Brain pericyte (primary cell): ENCODE measurements at regions not wholly inside any gene's neighbourhood (a gene's known extent, or its start where the extent isn't known, plus 50 kb on each side); places are given as distances from the start of the nearest gene placed in this dataset.

Experiments used
- DNase-seq: peaks from one replicate; pipeline ENCODE4 v3.0.0-alpha.2; 2012; ENCODE audit warnings: low read depth, low spot score

DNA sequence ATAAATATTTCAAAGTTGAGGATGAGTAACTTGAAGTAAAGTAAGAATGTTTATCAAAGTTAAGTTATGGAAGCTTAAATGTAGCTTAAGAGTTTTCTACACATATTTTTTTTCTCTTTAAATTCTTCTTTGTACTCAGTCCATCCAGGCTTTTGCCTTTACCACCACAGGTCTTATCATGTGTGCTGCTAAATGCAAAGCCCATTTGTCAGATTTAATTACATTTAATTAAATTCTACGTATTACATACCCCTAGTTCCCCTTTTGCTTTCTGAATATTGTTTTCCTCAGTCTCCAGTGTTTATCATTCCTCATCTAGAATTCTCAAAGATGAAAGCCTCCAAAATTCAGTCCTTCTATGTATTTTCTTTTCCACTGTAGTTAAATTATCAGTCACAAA, 1841.9 kb downstream of the EFNA5 start:
- no peak for DNase-seq

DNA sequence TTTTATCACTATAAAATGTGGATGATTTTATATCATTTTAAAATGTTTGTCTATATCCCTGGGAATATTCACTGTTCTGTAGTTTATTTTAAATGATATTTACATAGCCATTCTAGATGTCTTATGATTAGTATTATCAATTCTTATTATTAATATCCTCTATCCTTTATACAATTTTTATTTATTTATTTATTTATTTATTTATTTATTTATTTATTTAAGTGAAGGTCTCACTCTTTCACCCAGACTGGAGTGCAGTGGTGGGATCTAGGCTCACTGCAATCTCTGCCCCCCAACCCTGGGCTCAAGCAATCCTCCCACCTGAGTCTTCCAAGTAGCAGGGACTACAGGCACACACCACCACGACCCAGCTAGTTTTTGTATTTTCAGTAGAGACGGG, 1848.9 kb downstream of the EFNA5 start:
- DNase-seq = no peak

DNA sequence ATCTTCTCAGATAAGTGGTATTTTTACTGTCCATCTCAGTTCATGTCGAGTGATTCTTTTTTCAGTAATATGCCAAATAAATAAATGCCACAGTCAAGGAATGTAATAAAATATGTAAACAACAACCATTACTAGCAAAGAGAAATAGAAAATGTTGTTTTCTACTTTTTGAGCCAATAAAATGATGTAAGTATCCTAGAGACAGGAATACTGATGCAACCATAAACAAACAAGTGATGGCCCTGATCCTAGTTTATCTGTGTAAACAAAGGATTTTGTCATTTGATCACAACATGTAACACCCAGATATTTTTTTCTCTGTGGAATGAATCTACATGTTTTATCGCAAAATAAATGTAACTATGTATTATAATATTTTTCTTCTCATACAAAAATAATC, 1852.8 kb downstream of the EFNA5 start:
- DNase-seq = no peak

DNA sequence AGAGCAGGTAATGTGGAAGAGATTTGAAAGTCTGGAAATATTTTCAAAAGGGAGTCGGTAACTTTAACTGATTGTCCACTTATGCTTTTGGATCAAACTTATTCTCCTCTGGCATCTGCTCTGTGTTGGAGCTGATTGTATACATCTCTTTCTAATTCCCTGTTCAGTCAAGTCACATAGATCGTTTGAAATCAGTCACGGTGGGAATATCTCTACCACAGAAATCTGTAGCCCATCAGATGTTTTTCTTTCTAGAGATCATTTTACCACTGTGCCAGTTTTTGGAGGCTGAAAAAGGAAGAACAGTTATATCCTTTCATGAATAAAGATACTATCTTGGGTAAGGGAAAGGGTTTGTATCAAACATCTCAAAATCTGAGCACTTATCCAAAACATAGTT, 1853.3 kb downstream of the EFNA5 start:
- no peak for DNase-seq

DNA sequence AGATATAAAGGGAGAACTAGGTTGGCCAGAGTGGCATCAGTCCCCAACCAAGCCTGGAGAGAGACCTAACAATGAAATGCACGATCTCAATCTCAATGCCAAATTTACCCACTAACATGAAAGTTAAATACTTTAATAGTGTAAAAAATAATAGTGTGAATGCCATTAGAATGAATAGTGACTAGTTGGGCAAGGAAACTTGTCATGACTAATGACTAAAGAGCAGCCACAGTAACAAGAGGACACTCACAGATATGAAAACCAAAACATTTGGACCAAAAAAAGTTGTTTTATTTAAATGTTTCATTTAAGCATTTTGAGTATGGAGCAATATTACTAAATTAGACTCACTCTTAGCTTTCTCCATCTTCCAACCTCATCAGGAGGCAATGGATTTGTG, 1853.8 kb downstream of the EFNA5 start:
- DNase-seq = no peak

DNA sequence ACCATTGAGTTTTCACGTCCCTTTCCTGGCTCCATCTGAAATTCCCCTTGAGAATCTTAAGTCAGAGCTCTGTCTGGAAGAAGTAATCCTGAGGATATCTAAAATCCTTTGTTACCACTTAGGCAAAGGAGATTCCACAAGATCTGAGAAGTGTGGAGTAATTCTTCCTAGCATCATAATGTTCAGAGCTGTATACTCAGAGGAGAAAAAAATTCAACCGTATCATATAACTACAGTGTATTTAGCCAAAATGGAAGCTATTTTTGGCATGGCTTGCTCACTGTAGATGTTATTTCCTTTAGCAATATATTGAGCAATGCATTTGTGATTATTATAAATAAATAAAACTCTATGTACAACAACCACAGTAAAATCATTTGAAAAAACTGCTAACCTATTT, 1858.4 kb downstream of the EFNA5 start:
- no peak for DNase-seq

DNA sequence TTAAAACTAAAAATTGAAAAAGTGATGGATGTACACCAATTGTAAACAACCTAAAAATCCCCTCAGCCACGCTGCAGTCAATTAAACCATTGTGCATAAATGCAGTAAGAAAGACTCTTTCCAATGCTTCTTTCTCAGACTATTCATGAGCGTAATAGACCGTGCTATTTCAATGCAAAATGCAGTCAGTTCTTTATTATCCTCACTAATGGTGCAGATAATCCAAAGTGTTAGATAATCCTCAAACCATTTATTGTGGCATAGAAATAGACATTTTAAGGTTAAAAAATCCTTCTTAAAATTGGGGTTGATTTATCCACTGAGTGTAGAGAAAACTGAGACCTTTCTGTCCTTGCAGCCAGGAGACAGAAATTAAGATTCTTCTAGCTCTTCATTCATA, 1862.8 kb downstream of the EFNA5 start:
- no peak for DNase-seq

DNA sequence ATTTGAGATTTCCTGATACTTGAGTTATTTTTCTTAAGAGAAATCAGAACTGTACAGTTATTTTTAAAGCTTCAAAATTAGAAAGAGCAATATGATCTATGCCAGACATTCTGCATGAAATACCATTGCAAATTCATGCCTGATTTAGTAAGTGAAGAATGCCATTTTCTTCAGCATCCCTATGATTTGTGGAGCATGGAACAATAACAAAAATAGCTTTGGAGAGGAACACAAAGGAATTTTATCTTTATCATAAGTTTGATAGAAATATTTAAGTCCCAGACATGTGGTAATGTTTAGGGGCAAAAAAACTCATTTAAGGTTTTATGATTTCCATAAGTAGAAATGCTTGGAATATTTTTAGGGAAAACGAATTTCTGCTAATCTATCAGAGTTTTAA, 1863.4 kb downstream of the EFNA5 start:
- DNase-seq = no peak

DNA sequence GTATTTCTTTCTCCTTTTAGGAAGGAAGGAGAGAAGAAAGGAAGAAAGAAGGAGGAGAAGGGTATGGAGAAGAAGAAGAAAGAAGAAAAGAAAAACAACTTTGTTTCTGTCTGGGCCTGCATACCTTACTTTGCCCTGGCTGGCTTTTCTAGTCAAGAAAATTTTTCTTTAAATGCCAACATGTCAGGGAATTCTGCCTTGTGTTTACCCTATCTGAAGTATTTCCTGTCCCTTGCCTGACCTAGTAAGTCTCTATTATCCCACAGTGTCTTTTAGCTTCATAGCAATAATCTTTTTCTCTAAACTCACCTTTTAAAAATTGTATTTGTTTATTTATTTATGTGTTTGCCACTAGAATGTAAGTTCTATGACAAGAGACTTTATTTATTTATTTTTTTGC, 1864.1 kb downstream of the EFNA5 start:
- no peak for DNase-seq

DNA sequence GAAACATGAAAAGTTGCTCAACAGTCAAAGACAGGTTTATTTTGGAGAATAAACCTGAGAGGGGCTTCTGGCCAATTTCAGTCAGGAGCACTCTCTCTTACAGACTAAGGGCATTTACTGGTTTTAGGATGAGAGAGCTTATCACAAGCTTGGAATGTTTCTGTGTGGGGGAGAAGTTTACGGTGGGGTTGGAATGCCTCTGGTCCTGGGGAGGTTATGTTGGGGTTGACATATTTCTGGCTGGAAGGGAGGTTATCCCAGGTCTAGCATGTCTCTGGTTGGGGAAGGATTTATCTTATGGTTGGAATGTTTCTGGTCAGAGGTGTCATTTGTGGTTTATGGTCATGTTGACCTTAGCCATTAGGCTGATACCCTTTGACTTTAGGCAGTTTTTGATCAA, 1867.3 kb downstream of the EFNA5 start:
- DNase-seq = no peak

DNA sequence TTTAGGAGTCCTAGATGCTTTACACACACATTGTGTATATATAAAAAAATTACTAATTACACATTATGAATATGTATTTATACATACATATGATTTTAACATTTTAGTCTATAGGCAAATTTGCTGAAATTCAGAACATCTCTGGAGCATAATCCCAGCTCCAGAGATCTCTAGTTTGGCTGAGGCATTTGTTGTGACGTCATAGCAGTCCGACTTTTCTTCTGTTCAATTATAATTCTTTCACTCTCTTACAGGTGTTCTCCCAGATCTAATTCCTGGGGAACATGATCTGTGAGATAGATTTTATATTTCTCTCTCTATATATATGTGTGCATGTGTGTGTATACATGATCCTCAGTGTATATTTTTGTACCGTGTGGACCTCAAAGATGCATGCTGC, 1876.2 kb downstream of the EFNA5 start:
- DNase-seq = no peak

DNA sequence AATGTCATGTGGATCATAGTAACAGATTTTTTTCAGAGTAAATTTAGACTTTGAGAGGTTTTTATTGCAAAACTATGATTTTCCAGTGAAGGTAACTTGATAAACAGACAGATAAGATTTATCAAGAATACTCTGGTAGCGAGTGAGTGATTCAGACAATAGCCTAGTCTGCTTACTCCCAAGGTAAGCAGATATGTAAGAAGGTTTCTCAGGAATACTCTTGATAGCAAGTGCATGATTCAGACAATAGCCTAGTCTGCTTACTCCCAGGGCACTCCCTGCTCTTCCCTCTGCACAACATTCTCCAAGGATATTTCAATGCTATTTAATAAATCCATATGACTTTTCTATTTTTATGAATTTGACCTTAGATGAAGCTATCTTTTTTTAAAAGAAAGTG, 1881.5 kb downstream of the EFNA5 start:
- no peak for DNase-seq

DNA sequence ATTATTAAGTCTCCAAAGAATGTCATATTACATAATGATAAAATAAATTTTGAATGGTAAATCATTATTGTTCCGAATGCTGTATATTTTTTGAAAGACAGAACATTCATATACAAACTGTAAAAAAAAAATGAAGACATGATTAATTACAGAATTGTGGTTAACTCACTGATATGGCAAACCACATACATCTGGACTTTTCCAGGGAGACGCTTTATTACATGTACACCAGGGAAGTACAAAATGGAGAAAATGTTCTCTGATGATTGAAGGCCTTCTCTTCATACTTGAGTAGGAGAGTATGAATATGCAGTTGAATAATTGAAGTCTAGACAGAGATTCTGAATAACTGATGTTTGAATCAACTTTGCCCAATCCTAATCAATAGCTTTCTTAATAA, 1886.9 kb downstream of the EFNA5 start:
- no peak for DNase-seq

DNA sequence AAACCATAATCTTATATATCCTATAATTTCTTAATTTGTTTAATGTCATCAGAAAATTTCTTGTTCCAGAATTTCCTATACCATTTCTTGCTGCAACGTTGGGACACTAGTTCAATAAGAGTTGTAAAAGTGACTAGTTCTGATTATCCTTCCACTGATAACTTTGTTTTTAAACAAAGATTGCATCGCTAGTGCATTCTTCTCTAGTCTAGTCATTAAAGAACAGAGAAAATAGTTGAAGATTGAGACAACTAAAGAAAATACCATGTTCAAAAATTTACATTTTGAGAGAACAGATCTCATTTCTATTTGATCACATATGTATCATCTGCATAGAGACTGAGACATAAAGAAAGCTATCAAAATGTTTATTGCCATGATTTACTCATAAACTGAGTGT, 1888.2 kb downstream of the EFNA5 start:
- DNase-seq = no peak

DNA sequence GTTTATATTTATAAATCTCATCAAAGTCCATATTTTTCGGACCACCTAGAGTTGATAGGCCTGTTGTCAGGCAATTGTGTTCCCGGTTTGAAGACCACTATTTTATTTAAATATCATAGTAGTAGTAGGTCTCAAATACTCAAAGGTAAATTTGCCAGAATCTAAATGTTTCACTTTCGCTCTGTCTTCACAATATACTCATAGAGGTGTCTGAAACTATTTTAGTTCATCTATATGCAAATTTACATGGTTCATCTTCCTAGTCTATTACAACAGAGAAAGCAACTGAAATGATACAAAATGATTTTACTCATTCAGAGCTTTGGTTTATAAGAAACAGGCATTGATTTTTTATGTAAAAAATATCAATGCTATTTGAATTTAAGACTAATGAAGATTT, 1897.5 kb downstream of the EFNA5 start:
- no peak for DNase-seq

DNA sequence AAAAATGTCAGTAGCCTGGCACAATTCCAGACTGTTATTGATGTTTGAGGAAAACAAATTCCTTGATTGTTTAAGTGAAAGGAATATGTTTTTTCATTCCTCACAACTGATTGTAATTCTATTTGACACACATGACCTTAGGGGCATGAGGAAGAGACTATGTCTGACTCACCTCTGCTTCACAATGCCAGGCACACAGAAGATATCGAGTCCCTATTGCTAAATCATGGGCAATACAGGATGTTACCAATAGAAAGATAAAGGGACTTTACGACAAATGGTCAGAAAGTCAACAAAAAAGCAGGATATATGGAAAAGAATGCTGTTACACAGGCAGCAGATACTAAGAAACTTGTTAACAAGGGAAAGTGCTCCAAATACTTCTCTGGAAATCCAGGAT, 1903.5 kb downstream of the EFNA5 start:
- DNase-seq = no peak

DNA sequence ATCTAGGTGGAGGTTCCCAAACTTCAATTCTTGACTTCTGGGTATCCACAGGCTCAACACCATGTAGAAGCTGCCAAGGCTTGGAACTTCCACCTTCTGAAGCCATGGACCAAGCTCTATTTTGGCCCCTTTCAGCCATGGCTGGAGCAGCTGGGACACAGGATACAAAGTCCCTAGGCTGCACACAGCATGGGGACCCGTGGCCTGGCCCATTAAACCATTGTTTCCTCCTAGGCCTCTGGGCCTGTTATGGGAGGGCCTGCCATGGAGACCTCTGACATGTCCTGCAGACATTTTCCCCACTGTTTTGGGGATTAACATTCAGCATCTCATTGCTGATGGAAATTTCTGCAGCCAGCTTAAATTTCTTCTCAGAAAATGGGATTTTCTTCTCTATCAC, 1908.0 kb downstream of the EFNA5 start:
- DNase-seq = no peak

DNA sequence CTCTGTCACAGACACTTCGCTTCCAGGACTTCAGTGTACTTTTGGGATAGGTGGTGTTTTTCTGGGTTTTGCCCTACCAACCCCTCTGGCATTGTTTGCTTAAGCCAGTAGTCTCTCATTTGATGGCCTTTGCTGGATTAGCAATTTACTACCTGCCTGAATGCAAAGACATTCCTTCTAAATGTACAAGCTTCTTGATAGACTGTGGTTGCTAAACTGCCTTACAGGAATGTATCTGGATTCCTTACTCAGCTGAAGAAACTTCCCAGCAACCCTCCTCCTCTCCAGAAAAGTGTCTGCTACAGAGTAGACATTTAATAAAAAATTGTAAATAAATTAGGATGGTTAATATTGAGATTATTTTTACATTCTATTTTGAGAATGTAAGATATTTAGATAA, 1916.7 kb downstream of the EFNA5 start:
- DNase-seq = no peak

DNA sequence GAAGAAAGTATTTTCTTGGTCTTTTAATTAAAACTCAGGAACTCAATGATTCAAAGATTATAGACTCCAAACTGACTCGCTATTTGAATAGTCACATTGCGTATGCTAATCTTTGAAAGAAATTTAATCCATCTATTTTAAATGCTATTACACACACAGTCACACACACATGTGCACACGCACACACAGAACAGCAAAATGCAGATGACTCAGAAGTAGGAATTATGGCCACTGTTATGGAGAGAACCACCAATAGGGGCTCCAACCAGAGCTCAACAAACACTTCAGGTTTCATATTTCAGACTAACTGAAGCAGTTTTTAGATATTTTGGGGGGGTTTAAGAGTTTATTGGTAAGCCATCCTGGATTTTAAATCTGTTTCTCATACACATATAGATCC, 1917.9 kb downstream of the EFNA5 start:
- DNase-seq = no peak

DNA sequence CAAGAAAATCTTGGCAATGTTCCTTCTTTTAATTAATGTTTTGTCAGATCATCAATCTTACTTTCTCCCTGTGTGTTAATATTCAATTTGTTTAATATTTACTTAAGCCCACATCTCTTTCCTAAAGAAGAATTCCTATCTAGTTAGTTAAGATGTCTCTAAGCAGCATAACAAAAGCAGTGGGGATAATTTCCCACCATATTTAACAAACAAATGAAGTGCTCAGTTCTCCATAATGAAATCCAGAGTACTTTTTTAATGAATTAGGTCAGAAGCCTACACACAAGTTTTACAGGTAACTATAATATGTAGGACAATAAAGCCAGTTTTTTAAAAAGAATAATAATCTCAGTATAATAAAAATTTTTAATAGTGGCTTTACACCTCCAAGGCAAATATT, 1918.8 kb downstream of the EFNA5 start:
- no peak for DNase-seq

DNA sequence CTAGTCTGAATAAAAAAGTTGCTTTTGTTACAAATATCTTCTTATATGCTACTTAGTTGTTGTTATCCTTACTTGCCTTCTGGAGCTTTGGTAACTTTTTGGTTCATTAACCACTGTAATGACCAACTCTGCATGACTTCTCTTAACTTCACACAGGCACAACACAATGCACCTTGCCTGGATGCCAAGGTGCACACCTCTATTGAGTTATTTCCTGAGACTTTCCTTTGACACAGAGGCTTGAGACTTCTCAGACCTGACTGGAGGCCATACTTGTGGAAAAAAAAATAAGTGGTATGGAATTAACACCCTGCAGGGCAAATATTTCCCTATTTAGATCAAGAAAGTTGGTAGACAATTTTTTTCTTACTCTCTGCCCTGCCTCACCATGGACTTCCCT, 1925.6 kb downstream of the EFNA5 start:
- DNase-seq = no peak

DNA sequence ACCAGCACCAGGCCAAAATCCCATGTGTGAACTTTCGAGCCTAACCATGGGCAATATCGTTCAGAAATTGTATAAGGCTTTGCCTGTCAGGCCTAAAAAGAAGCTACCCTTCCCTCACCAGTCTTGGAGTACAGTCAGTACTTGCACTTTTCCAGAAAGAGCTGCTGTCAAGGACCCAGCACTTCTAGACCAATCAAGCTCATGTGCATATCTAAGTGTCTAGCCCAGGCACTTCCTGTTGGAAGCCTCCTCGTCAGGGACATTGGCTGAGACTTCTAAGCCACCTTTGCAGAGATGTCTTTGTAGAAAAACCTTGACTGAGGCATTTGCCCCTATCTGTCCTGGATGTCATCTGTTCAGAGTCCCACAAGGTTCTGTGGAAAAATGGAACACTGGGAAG, 1930.5 kb downstream of the EFNA5 start:
- DNase-seq = no peak

DNA sequence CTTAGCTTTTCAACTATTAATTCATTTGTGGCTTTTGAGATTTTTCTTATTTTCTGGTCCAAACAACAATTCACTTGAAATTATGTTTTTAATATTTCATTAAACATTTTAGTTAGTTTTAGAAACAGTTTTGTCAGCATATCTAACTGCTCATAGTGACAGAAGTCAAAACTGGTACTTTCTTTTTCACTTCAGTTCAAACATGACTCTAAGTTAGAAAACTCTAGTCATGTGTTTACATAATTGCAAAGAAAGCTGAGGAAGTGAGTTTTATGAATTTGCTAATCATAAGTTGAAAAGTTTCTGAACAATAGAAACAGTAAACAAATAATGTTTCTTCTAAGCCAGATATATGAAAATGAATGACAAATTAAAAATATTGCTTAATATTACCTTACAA, 1931.0 kb downstream of the EFNA5 start:
- no peak for DNase-seq

DNA sequence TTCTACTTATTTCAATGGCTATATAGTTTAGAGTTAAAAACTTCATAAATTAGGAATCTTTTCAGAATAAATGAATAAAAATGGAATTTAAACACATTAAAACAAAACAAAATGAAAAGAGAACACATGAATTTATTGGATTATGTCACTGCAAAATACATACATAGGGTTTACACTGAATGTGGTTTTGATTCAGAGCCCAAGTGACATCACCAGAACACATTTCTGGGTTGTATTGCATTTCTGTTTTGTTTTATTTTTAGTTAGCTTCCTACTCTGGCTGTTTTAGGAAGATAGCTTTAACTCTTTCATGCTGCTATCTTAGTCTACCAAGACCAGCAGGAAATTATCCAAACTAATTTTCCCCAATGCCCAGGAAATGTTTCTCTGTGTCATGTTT, 1935.0 kb downstream of the EFNA5 start:
- no peak for DNase-seq

DNA sequence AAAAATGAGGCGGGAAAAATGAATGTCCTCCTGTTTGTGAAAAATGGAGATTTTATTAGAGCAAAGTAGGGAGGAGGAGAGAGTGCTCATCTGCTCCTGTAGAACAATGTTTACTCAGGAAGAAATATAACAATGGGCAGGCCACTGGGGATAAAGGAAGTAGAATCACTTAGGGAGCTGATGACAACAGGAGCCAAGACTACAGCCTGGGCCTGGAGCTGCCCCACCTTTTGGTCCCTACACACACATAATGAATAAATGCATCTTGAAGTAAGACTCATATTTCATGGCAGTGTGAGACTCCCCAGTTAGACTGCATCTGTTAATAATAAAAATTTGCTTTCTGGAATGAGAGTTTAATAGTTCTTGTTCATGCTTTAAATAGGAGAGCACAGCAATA, 1939.8 kb downstream of the EFNA5 start:
- no peak for DNase-seq
